Liver (tissue), 8 donors: ENCODE measurements at regions not wholly inside any gene's neighbourhood (a gene's known extent, or its start where the extent isn't known, plus 50 kb on each side); places are given as distances from the start of the nearest gene placed in this dataset.

ENCODE experiments used
- DNase-seq: peaks from one replicate; pipeline ENCODE4 v3.0.0-alpha.2; 2017; ENCODE audit warnings: low spot score
- H3K27ac ChIP-seq, 2 donors: one replicate each; pipeline ENCODE4 v1.7.0; 2013; ENCODE audit warnings: inconsistent platforms in 2 of 2, low read length in 2 of 2, control low read depth in 1 of 2, low read depth in 1 of 2, mild to moderate bottlenecking in 1 of 2
- H3K27me3 ChIP-seq, 4 donors: one replicate each; pipeline versions ENCODE4 v1.6.1 to v1.7.0; 2013; ENCODE audit warnings: low read length in 3 of 4, inconsistent platforms in 1 of 4, mild to moderate bottlenecking in 1 of 4, moderate library complexity in 1 of 4; ENCODE audit not compliant: control insufficient read depth in 4 of 4, insufficient read depth in 4 of 4
- H3K36me3 ChIP-seq, 4 donors: one replicate each; pipeline versions ENCODE4 v1.6.1 to v1.7.0; 2013; ENCODE audit warnings: low read length in 3 of 4, mild to moderate bottlenecking in 3 of 4, low read depth in 1 of 4, moderate library complexity in 1 of 4; ENCODE audit not compliant: control insufficient read depth in 4 of 4, insufficient read depth in 3 of 4
- H3K4me1 ChIP-seq, 4 donors: one replicate each; pipeline versions ENCODE4 v1.6.1 to v1.7.0; 2013; ENCODE audit warnings: low read length in 3 of 4, mild to moderate bottlenecking in 3 of 4, moderate library complexity in 1 of 4; ENCODE audit not compliant: control insufficient read depth in 4 of 4, insufficient read depth in 4 of 4
- H3K4me3 ChIP-seq, 3 donors: one replicate each; pipeline versions ENCODE4 v1.6.1 to v1.7.0; 2013; ENCODE audit warnings: low read length in 3 of 3, control low read depth in 1 of 3, low read depth in 1 of 3, mild to moderate bottlenecking in 1 of 3
- H3K9ac ChIP-seq, 2 donors: one replicate each; pipeline ENCODE4 v1.7.0; 2013; ENCODE audit warnings: low read length in 2 of 2, mild to moderate bottlenecking in 2 of 2, moderate library complexity in 2 of 2, control low read depth in 1 of 2, low read depth in 1 of 2
- H3K9me3 ChIP-seq, 4 donors: one replicate each; pipeline versions ENCODE4 v1.6.1 to v1.7.0; 2013; ENCODE audit warnings: low read length in 3 of 4; ENCODE audit not compliant: control insufficient read depth in 4 of 4
- EGR1 ChIP-seq, 2 donors: IDR thresholded peaks; 2 replicates each; pipeline ENCODE4 v1.6.1; 2016 to 2018; ENCODE audit warnings: antibody characterized with exemption in 2 of 2, low read depth in 2 of 2
- FOXA1 ChIP-seq: IDR thresholded peaks from 2 replicates; pipeline ENCODE4 v1.6.1; 2016; ENCODE audit warnings: antibody characterized with exemption
- FOXA2 ChIP-seq: IDR thresholded peaks from 2 replicates; pipeline ENCODE4 v1.6.1; 2016; ENCODE audit warnings: antibody characterized with exemption
- GABPA ChIP-seq, 2 donors: IDR thresholded peaks in 1 of 2; conservative IDR thresholded peaks in 1 of 2; 2 replicates each; pipeline ENCODE4 v1.6.1; 2016; ENCODE audit warnings: antibody characterized with exemption in 2 of 2, mild to moderate bottlenecking in 1 of 2, moderate library complexity in 1 of 2
- HNF4A ChIP-seq, 2 donors: conservative IDR thresholded peaks; 2 replicates each; pipeline ENCODE4 v1.6.1; 2016; ENCODE audit warnings: antibody characterized with exemption in 2 of 2, mild to moderate bottlenecking in 2 of 2
- JUND ChIP-seq, 2 donors: IDR thresholded peaks; 2 replicates each; pipeline ENCODE4 v1.6.1; 2016; ENCODE audit warnings: antibody characterized with exemption in 2 of 2
- MAX ChIP-seq: IDR thresholded peaks from 2 replicates; pipeline ENCODE4 v1.6.1; 2016; ENCODE audit warnings: antibody characterized with exemption
- NR2F2 ChIP-seq: IDR thresholded peaks from 2 replicates; pipeline ENCODE4 v1.6.1; 2016; ENCODE audit warnings: antibody characterized with exemption
- RAD21 ChIP-seq, 2 donors: IDR thresholded peaks; 2 replicates each; pipeline ENCODE4 v1.6.1; 2016; ENCODE audit warnings: antibody characterized with exemption in 2 of 2, mild to moderate bottlenecking in 2 of 2
- REST ChIP-seq: IDR thresholded peaks from 2 replicates; pipeline ENCODE4 v1.6.1; 2016; ENCODE audit warnings: antibody characterized with exemption, mild to moderate bottlenecking
- RXRA ChIP-seq, 2 donors: IDR thresholded peaks; 2 replicates each; pipeline ENCODE4 v1.6.1; 2017 to 2018; ENCODE audit warnings: antibody characterized with exemption in 2 of 2, mild to moderate bottlenecking in 1 of 2
- SP1 ChIP-seq: IDR thresholded peaks from 2 replicates; pipeline ENCODE4 v1.6.1; 2018; ENCODE audit warnings: antibody characterized with exemption, mild to moderate bottlenecking
- TAF1 ChIP-seq: conservative IDR thresholded peaks from 2 replicates; pipeline ENCODE4 v1.6.1; 2016; ENCODE audit warnings: antibody characterized with exemption, mild to moderate bottlenecking
- YY1 ChIP-seq: IDR thresholded peaks from 2 replicates; pipeline ENCODE4 v1.6.1; 2016; ENCODE audit warnings: antibody characterized with exemption, mild to moderate bottlenecking
- ZBTB33 ChIP-seq: IDR thresholded peaks from 2 replicates; pipeline ENCODE4 v1.6.1; 2016; ENCODE audit warnings: antibody characterized with exemption
- WGBS: extraction: QIAGEN DNeasy Blood & Tissue Kit; methylation state at CpG from one replicate; pipeline ENCODE4 v1.1.7; 2013; 5-methylcytosine and 5-hydroxymethylcytosine counted together
- TF ChIP-seq, protein P1 (sequence below): fragments of 150-350 bp; IDR thresholded peaks from 2 replicates; pipeline ENCODE4 v1.5.1; 2017; ENCODE audit warnings: improper control_type of control experiment, low read depth, low read length; ENCODE audit not compliant: missing input control
- donor health status: healthy.
- donor health status: healthy.
- donor health status: healthy.
- donor health status: healthy.
- donor health status: healthy.

GRCh38 chr16:80915079-80915450 is 91.6 kb downstream of the CMC2 start:
- H3K9ac ChIP-seq = no peak overlapping the region
- no peak for DNase-seq
- no peaks in the 10 kb centered on the region for H3K27me3 ChIP-seq
- H3K36me3 ChIP-seq = no peaks in the 10 kb centered on the region
- no peak overlapping the region for H3K4me3 ChIP-seq
- TF ChIP-seq RAD21 (IDR thresholded peaks at IDR 0.05) = no peak
- TF ChIP-seq GABPA (IDR thresholded peaks at IDR 0.05 in 1 of 2, conservative IDR thresholded peaks at IDR 0.05 in 1 of 2) = no peak
- TF ChIP-seq YY1 = no peak
- no peak for TF ChIP-seq REST
- TF ChIP-seq FOXA2 = no peak
- no peak for TF ChIP-seq NR2F2
- no peak for TF ChIP-seq EGR1 (IDR thresholded peaks at IDR 0.05; ENCODE audit: low read depth in 2 of 2)
- H3K27ac ChIP-seq = no peak overlapping the region
- peaks cover 0 to 3% (median 1%) of the 10 kb centered on the region in 4 donors for H3K9me3 ChIP-seq
- WGBS = 92% methylated on average over 3 of the region's 3 CpGs
- H3K4me1 ChIP-seq = no peaks in the 10 kb centered on the region

GRCh38 chr16:80914379-80915078 is 92.2 kb downstream of the CMC2 start:
- DNase-seq = no peak
- Histone ChIP-seq H3K27ac (no peak overlapping the region), H3K27me3 (no peaks in the 10 kb centered on the region), H3K9me3 (peaks cover 0 to 3% (median 1%) of the 10 kb centered on the region in 4 donors), H3K9ac (no peak overlapping the region), H3K4me1 (no peaks in the 10 kb centered on the region), H3K4me3 (no peak overlapping the region), H3K36me3 (no peaks in the 10 kb centered on the region)
- 88% methylated on average over 10 of the region's 10 CpGs for WGBS
- TF ChIP-seq RXRA (IDR thresholded peaks at IDR 0.05) (no peak), NR2F2 (no peak), TAF1 (no peak), EGR1 (IDR thresholded peaks at IDR 0.05; ENCODE audit: low read depth in 2 of 2) (no peak), JUND (IDR thresholded peaks at IDR 0.05) (no peak), GABPA (IDR thresholded peaks at IDR 0.05 in 1 of 2, conservative IDR thresholded peaks at IDR 0.05 in 1 of 2) (no peak), SP1 (no peak), RAD21 (IDR thresholded peaks at IDR 0.05) (no peak)
- TF ChIP-seq, protein P1, sequence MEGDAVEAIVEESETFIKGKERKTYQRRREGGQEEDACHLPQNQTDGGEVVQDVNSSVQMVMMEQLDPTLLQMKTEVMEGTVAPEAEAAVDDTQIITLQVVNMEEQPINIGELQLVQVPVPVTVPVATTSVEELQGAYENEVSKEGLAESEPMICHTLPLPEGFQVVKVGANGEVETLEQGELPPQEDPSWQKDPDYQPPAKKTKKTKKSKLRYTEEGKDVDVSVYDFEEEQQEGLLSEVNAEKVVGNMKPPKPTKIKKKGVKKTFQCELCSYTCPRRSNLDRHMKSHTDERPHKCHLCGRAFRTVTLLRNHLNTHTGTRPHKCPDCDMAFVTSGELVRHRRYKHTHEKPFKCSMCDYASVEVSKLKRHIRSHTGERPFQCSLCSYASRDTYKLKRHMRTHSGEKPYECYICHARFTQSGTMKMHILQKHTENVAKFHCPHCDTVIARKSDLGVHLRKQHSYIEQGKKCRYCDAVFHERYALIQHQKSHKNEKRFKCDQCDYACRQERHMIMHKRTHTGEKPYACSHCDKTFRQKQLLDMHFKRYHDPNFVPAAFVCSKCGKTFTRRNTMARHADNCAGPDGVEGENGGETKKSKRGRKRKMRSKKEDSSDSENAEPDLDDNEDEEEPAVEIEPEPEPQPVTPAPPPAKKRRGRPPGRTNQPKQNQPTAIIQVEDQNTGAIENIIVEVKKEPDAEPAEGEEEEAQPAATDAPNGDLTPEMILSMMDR = no peak

GRCh38 chr16:80913397-80913796 is 93.3 kb downstream of the CMC2 start:
- Histone ChIP-seq H3K9ac (no peak overlapping the region), H3K27me3 (no peaks in the 10 kb centered on the region), H3K9me3 (peaks cover 0 to 3% (median 1%) of the 10 kb centered on the region in 4 donors), H3K36me3 (no peaks in the 10 kb centered on the region), H3K4me3 (no peak overlapping the region), H3K4me1 (no peaks in the 10 kb centered on the region), H3K27ac (no peak overlapping the region)
- no peak for DNase-seq
- WGBS = 93% methylated on average over 4 of the region's 4 CpGs
- TF ChIP-seq RAD21 (IDR thresholded peaks at IDR 0.05) (no peak), FOXA1 (no peak), JUND (IDR thresholded peaks at IDR 0.05) (no peak), REST (no peak), HNF4A (conservative IDR thresholded peaks at IDR 0.05) (no peak), NR2F2 (no peak), RXRA (IDR thresholded peaks at IDR 0.05) (no peak), SP1 (no peak), ZBTB33 (no peak), TAF1 (no peak), MAX (no peak), YY1 (no peak)
